Activated naive CD8-positive, alpha-beta T cell treated with anti-CD3 and anti-CD28 coated beads, Interleukin-2, amount 10 ng/mL, durations not matched to agents 7 days and 5 days (primary cell): ENCODE measurements at regions not wholly inside any gene's neighbourhood (a gene's known extent, or its start where the extent isn't known, plus 50 kb on each side); places are given as distances from the start of the nearest gene placed in this dataset.
"Not testable (repeated sequence)": the region's sequence is repeated elsewhere in the genome, so short reads cannot be mapped to it uniquely, and the experiment has no call there.

Experiments used
- ATAC-seq: fragments of 150-1000 bp; cut with Tn5 transposase; one replicate; pipeline ENCODE4 v1.10.0; 2021; ENCODE audit warnings: low read depth, moderate library complexity
- POLR2A ChIA-PET: fragments of 350-600 bp; sonication (Branson Sonifier 250); formaldehyde crosslinking; loops from one replicate; lab custom pipeline; 2021; ENCODE audit warnings: antibody characterized with exemption; lab: Charles Lee
- DNase-seq: peaks from one replicate; pipeline ENCODE4 v3.0.0; 2021
- H3K27ac Mint-ChIP-seq: one replicate; pipeline ENCODE4 v1.8.0; 2022; ENCODE audit warnings: mild to moderate bottlenecking, mixed read lengths
- H3K27me3 Mint-ChIP-seq: one replicate; pipeline ENCODE4 v1.8.0; 2022; ENCODE audit warnings: mild to moderate bottlenecking, moderate library complexity, mixed read lengths
- H3K36me3 Mint-ChIP-seq: one replicate; pipeline ENCODE4 v1.8.0; 2021; ENCODE audit warnings: mild to moderate bottlenecking, mixed read lengths
- H3K4me1 Mint-ChIP-seq: one replicate; pipeline ENCODE4 v1.8.0; 2021; ENCODE audit warnings: mixed read lengths
- H3K4me3 Mint-ChIP-seq: one replicate; pipeline ENCODE4 v1.8.0; 2022; ENCODE audit warnings: mild to moderate bottlenecking, moderate library complexity, mixed read lengths
- H3K9me3 Mint-ChIP-seq: one replicate; pipeline ENCODE4 v1.8.0; 2021; ENCODE audit warnings: mixed read lengths

DNA sequence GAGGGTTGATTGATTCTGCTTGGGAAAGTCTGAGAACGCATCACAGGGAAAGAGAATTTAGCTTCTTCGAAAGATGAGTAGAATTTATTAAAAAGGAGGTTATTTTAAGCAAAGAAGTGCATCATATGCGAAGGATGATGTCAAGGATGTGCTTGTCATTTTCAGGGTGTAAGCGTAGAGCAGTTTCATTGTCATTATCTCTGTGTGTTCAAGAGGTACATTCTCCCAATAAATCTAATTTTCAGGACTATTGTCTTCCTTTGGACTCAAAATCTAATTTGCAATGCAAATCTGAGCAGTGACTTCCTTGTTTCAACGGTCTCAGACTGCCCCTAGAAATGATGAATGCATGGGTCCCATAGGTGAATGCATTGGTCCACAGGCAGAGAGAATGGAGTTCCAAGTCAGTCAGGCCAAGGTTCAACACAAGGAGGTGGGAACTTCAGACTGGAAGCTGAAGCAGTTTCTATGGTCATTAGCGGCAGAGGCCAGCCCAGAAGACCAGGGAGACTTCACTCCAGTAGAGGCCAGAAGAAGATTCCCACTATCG lies 99.8 kb downstream of the CDC42EP3 start:
- peaks cover 11% of the 10 kb centered on the region for H3K36me3 Mint-ChIP-seq
- no peak overlapping the region for H3K4me3 Mint-ChIP-seq
- POLR2A ChIA-PET, result no interaction called here
- H3K9me3 Mint-ChIP-seq, result peaks cover 7% of the 10 kb centered on the region
- no peak for DNase-seq
- no peak overlapping the region for H3K27ac Mint-ChIP-seq
- no peak for ATAC-seq
- peaks cover 5% of the 10 kb centered on the region for H3K27me3 Mint-ChIP-seq
- peaks cover 13% of the 10 kb centered on the region for H3K4me1 Mint-ChIP-seq

DNA sequence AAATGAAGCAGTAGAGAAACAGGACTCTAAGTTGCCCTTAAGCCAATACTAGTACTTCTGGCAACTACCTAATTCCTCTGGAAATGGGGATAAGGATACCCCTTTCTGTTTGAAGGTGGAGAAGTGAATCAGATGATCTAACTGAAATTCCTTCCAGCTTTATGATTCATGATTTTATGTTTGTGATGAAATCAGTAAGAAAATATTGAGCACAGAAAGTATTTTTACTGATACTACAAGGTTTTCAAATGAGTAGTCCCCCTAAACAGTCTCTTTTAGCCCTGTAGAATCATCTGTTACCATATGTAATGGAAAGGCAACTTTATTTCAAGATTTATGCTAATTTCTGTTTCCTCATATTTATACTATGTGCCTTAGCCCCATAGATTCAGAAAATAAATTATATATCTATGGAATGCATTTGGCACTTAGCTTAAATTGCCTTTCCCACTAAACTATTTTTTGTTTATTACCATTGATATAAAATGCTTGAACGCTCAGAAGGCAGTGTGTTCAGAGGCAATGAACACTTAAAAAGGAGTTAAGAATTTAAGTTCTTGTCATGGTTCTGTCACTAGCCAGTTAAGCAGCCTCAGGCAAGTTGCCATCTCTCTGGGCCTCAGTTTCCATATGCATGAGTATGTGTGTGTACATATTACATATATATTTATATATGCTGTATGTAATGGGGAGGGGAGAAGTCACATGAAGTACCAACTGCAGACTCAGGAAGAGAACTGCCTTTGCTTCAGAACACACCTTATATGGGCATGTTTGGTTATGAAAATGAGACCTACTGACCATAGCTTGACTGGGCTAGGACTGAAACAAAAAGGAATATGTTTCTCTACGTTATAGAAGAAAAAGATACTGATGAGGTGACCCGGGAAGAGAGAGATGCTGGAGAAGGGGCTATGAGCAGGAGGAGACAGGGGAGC lies 97.7 kb downstream of the CDC42EP3 start:
- H3K4me3 Mint-ChIP-seq, result no peak overlapping the region
- POLR2A ChIA-PET, result no interaction called here

DNA sequence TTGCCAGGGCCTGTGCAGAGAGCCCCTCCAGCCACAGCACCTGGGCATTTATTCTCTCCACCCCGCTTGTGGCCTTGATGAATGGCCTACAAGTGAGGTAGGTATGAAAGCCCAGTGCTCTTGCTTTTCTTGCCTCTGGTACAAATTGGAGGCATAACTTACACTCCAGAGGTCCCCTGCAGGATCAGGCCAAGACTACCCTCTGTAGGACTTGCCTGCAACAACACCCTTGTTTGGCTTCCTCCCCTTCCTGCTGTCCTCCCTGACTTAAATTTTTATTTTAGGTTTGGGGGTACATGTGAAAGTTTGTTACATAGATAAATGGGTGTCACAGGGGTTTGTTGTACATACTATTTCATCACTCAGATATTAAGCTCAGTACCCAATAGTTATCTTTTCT lies 95.7 kb downstream of the CDC42EP3 start:
- Mint-ChIP-seq H3K4me1 (peaks cover 8% of the 10 kb centered on the region), H3K4me3 (no peak overlapping the region), H3K27ac (no peak overlapping the region), H3K36me3 (peaks cover 10% of the 10 kb centered on the region), H3K27me3 (peaks cover 2% of the 10 kb centered on the region), H3K9me3 (peaks cover 11% of the 10 kb centered on the region)
- POLR2A ChIA-PET, result no interaction called here
- ATAC-seq (no peak), DNase-seq (no peak)

More for the DNA sequence above, 97.7 kb downstream of the CDC42EP3 start:
- Mint-ChIP-seq H3K9me3 (peaks cover 5% of the 10 kb centered on the region), H3K27me3 (peaks cover 5% of the 10 kb centered on the region), H3K36me3 (peaks cover 8% of the 10 kb centered on the region), H3K27ac (no peak overlapping the region), H3K4me1 (peaks cover 8% of the 10 kb centered on the region)
- ATAC-seq, result no peak
- DNase-seq, result no peak

DNA sequence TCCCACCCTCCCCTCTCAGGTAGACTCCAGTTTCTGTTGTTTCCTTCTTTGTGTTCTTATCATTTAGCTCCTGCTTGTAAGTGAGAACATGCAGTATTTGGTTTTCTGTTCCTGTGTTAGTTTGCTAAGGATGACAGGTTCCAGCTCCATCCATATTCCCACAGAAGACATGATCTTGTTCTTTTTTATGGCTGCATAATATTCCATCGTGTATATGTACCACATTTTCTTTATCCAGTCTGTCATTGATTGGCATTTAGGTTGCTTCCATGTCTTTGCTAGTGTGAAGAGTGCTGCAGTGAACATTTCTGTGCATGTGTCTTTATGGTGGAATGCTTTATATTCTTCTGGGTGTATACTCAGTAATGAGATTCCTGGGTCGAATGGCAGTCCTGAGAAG lies 95.2 kb downstream of the CDC42EP3 start:
- H3K4me1 Mint-ChIP-seq, H3K4me3 Mint-ChIP-seq, DNase-seq, H3K27me3 Mint-ChIP-seq, H3K27ac Mint-ChIP-seq, POLR2A ChIA-PET, ATAC-seq: not testable (repeated sequence)
- Mint-ChIP-seq H3K9me3 (peaks cover 11% of the 10 kb centered on the region), H3K36me3 (peaks cover 10% of the 10 kb centered on the region)

DNA sequence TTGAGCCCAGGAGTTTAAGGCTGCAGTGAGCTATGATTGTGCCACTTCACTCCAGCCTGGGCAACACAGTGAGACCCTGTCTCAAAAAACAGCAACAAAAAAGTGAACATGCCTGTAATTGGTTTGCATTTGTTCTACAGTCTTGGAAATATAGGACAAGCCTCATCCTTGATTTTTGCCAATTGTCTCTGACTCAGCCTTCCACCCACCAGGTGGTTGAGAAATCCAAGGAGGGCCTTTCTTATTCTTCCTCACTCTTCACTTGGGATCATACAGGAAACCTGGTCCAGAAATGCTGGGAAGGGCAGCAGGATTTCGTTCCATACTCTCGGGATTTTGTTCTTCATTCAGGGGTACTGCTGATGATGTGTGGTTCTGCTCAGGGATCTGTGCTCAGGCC lies 94.6 kb downstream of the CDC42EP3 start:
- H3K27ac Mint-ChIP-seq, result no peak overlapping the region

DNA sequence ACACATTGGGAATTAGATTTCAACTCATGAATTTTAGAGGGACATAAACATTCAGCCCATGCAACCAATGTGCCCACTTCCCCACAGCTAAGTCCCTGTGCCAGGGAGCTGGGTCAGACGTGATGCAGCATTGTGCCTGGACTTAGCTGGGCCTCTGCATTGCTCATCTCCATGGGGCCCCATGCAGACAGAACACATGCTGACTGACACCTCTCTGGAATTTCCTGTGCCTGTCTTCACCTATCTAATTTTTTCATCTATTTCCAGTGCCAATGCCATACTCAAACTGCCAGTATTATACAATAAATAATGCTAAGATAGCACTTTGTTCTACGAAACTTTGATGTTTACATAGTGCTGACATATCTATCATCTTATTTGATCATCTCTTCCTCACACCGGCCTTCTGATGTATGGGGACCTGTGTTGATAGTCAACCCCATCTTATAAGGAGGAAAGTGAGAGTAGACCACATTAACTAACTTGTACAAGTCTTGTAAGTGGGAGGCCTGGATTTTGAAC lies 92.2 kb downstream of the CDC42EP3 start:
- H3K27ac Mint-ChIP-seq, result no peak overlapping the region
- H3K4me1 Mint-ChIP-seq, result peaks cover 26% of the 10 kb centered on the region
- H3K36me3 Mint-ChIP-seq, result peaks cover 11% of the 10 kb centered on the region
- peaks cover 11% of the 10 kb centered on the region for H3K9me3 Mint-ChIP-seq
- DNase-seq (no peak), ATAC-seq (no peak)
- no peaks in the 10 kb centered on the region for H3K27me3 Mint-ChIP-seq
- no peak overlapping the region for H3K4me3 Mint-ChIP-seq
- POLR2A ChIA-PET, result interaction anchor here (1.0 kb wide), 1 partner anchor 15 kb away, joined by 3 read pairs; no protein-coding TSS in a partner anchor

More for the DNA sequence above, 94.6 kb downstream of the CDC42EP3 start:
- DNase-seq, result no peak
- Mint-ChIP-seq H3K9me3 (peaks cover 11% of the 10 kb centered on the region), H3K27me3 (no peaks in the 10 kb centered on the region), H3K4me3 (no peak overlapping the region), H3K4me1 (peaks cover 9% of the 10 kb centered on the region), H3K36me3 (peaks cover 10% of the 10 kb centered on the region)
- ATAC-seq, result no peak
- POLR2A ChIA-PET, result no interaction called here

DNA sequence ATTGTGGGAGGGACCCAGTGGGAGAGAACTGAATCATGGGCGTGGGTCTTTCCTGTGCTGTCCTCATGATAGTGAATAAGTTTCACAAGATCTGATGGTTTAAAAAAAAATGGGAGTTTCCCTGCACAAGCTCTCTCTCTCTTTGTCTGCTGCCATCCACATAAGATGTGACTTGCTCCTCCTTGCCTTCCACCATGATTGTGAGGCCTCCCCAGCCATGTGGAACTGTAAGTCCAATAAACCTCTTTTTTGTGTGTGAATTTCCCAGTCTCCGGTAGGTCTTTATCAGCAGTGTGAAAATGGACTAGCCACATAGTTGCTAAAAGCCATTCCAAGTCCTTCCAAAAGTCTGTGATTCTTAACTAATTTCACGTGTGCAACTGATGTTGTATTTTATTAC lies 91.5 kb downstream of the CDC42EP3 start:
- H3K4me3 Mint-ChIP-seq, ATAC-seq, H3K27ac Mint-ChIP-seq, DNase-seq, H3K27me3 Mint-ChIP-seq, POLR2A ChIA-PET: not testable (repeated sequence)
- H3K9me3 Mint-ChIP-seq, result peaks cover 11% of the 10 kb centered on the region
- peaks cover 11% of the 10 kb centered on the region for H3K36me3 Mint-ChIP-seq
- peaks cover 27% of the 10 kb centered on the region for H3K4me1 Mint-ChIP-seq

DNA sequence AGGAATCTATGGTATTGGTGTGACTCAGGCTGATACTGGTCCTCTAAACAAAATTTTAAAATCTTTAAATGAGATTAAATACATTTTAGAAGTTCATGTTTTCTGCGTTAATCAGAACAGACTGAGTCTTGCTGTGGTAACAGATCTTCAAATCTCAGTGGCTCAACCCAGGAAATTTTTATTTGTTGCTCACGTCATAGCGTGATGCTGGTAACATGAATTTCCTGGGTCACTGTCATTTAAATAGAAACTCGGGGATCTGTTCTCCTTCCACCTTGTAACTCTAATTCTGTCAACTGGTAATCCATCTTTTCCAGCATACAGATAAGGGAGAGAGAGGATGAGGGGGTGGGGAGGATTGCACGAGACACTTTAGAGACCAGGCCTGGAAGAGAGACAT lies 90.0 kb downstream of the CDC42EP3 start:
- POLR2A ChIA-PET, result no interaction called here

DNA sequence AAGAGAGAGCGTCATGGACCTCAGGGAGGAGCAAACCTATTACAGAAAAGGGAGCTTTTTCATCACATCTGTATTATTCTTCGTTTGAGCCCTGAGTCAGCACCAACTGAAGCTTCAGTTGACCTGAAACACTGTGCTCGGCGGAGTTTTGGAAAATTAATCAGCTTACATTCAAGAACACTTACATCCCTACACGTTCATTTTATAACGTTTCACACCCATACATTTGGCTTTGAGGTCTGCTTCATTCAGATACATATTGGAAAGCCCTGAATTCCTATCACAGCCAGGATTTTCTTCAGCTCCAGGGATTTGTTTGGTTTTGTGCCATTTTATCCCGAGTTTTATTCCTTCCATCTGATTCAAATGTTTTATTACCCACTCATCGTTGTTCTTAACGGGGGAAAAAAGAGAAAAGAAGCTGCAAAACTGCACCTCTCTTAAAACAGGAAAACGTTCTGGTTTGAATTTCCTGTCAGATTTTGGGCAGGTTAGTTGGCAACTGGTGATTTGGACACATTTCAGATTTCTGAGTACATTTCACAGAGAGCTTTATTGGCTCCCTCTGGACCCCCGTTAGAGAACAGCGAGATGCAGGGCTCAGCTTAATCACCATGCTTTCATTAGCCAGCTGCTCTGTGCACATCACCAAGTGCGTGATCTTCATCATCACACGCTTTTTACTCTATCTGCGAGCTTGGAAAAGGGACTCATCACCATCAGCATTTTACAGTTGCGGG lies 88.8 kb downstream of the CDC42EP3 start:
- H3K36me3 Mint-ChIP-seq, result peaks cover 6% of the 10 kb centered on the region
- no peaks in the 10 kb centered on the region for H3K27me3 Mint-ChIP-seq
- peaks cover 53% of the 10 kb centered on the region for H3K4me1 Mint-ChIP-seq
- ATAC-seq (no peak), DNase-seq (no peak)
- H3K9me3 Mint-ChIP-seq, result peaks cover 6% of the 10 kb centered on the region
- peak overlapping the region; percentile 72 for H3K27ac Mint-ChIP-seq
- POLR2A ChIA-PET, result interaction anchor here (0.9 to 1.7 kb wide), 4 partner anchors 14 to 89 kb away, joined by 3 to 4 read pairs (median 3); partner anchors contain the start of gene CDC42EP3
- H3K4me3 Mint-ChIP-seq, result peak overlapping the region; percentile 45

More for the DNA sequence above, 90.0 kb downstream of the CDC42EP3 start:
- peaks cover 40% of the 10 kb centered on the region for H3K4me1 Mint-ChIP-seq
- peaks cover 7% of the 10 kb centered on the region for H3K9me3 Mint-ChIP-seq
- no peaks in the 10 kb centered on the region for H3K27me3 Mint-ChIP-seq
- DNase-seq (no peak), ATAC-seq (no peak)
- peaks cover 6% of the 10 kb centered on the region for H3K36me3 Mint-ChIP-seq
- no peak overlapping the region for H3K27ac Mint-ChIP-seq
- H3K4me3 Mint-ChIP-seq, result no peak overlapping the region

DNA sequence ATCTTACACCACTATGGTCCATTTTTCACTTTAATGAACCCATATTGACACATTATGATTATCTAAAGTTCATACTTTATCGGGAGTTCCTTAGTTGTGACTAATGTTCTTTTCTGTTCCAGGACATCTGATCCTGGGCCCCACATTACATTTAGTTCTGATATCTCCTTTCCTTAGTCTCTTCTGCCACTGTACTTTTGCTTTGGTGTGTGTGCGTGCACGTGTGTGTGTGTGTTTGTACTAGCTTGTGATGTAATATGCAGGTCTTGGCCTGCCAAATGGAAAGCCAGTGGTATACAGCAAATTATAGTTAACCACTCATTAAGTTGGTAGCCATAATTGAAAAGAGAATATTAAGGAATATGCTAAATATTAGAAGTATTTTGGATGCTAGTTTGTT lies 88.0 kb downstream of the CDC42EP3 start:
- ATAC-seq (no peak), DNase-seq (no peak)
- POLR2A ChIA-PET, result interaction anchor here (1.3 to 1.7 kb wide), 2 partner anchors 14 to 42 kb away, joined by 3 to 4 read pairs; no protein-coding TSS in a partner anchor
- Mint-ChIP-seq H3K4me3 (peak overlapping the region; percentile 45), H3K4me1 (peaks cover 53% of the 10 kb centered on the region), H3K36me3 (peaks cover 6% of the 10 kb centered on the region), H3K27ac (peak overlapping the region; percentile 72), H3K9me3 (peaks cover 6% of the 10 kb centered on the region), H3K27me3 (no peaks in the 10 kb centered on the region)

DNA sequence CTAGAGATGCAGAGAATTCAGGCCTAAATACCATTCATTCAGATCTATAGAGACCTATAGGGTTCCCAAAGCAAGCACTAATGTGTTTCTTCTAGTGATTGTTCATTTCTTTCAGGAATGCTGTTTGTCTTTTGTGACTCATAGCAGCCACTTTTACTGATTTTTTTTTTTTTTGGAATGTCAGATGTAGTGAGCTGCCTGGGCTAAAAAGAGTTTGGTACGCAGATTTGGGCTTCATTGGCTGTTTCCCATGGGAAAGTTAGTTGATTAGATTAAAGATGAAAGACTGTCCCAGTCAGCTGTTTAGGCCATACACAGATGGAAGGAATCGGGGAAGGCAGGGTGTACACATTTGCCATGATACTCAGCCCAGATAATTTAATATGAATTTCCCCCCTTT lies 87.6 kb downstream of the CDC42EP3 start:
- H3K9me3 Mint-ChIP-seq, result peaks cover 6% of the 10 kb centered on the region
- peaks cover 6% of the 10 kb centered on the region for H3K36me3 Mint-ChIP-seq
- DNase-seq (no peak), ATAC-seq (no peak)
- H3K4me3 Mint-ChIP-seq, result no peak overlapping the region
- POLR2A ChIA-PET, result no interaction called here
- H3K27me3 Mint-ChIP-seq, result no peaks in the 10 kb centered on the region
- H3K27ac Mint-ChIP-seq, result no peak overlapping the region
- H3K4me1 Mint-ChIP-seq, result peaks cover 57% of the 10 kb centered on the region

DNA sequence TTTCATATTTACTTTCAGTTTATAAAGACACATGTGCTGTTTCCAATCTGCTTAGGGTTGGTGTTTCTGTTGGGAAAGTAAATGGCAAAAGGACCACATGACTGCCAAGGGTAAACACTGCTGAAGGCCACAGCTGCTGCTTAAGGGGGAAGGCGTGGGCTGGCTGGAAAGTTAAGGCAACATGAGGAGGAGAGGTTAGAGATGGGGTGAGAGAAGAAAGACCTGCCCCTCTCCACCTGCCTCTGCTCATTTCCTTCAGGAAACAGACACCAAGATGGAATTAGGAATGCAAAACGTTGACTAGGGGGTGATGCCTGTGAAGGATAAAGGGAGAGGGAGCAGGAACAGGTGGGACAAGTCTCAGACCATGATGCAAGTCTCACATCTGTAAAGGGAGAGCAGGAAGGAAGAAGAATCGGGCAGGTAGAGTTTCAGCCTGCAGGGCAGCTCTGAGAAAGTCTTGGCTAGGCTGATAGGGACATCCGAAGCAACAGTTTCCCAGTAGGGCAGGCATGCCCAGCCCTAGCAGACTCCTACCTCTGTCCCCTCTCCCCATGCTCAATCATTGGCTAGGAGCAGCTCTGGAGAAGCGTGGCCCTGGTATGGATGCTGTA lies 86.0 kb downstream of the CDC42EP3 start:
- peak overlapping the region; percentile 81 for H3K4me3 Mint-ChIP-seq
- no peaks in the 10 kb centered on the region for H3K27me3 Mint-ChIP-seq
- H3K4me1 Mint-ChIP-seq, result peaks cover 64% of the 10 kb centered on the region
- POLR2A ChIA-PET, result interaction anchor here (1.0 to 1.5 kb wide), 3 partner anchors 14 to 87 kb away, joined by 3 to 11 read pairs (median 3); partner anchors contain the start of gene CDC42EP3
- DNase-seq, result peak; percentile 33
- peaks cover 4% of the 10 kb centered on the region for H3K36me3 Mint-ChIP-seq
- peaks cover under 1% of the 10 kb centered on the region for H3K9me3 Mint-ChIP-seq
- ATAC-seq, result peak; percentile 20
- H3K27ac Mint-ChIP-seq, result peak overlapping the region; percentile 93
